ENCODE measurements at regions not wholly inside any gene's neighbourhood (a gene's known extent, or its start where the extent isn't known, plus 50 kb on each side); places are given as distances from the start of the nearest gene placed in this dataset.
"Not testable (repeated sequence)": the region's sequence is repeated elsewhere in the genome, so short reads cannot be mapped to it uniquely, and the experiment has no call there.

DNA sequence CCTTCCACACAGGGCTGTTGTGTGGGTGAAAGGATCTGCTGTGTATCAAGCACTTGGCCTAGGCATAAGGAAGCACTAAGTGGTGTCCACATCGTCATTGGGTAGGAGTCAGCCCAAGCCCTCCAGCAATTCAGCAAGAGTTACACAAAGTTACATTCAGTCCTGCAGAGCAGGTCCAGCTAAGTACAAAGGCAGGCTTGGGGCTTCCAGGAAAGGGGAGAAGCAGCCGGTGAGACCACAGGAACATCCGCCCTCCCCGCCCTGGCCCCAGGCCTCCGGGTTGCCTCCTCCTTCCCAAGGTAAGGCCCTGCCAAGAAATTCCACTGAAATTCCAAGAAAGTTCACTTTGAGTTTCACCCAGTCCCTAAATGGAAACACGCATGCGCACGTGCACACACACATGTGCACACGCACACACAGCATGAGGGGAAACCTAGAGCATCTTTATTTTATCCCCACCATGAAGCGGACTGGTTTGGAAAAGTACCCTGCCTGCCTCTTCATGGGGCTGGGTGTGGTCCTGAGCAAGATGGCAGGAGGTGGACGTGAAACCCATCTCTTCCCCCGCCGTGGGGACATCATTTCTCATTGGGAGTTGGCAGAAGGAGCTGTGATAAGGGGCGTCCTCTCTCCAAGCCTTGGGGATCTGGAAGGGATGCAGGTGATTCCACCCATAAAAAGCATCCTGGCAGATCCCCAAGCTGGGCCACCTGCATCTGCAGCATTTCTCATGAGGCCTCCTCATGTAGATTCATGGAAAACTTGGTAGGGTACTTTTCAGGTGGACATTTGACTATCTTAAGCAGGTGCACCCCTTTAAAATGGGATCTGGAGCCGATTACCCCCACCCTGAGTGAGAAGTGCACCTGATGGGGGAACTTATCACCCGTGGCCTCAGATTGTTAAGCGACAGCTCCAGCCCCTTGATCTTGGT is 69.1 kb upstream of the NANOS1 start:
- Histone ChIP-seq H3K27me3 (ENCODE audit: control insufficient read depth, insufficient read depth, low read length) (no peaks in the 10 kb centered on the region), H3K36me3 (ENCODE audit: control insufficient read depth, insufficient read depth, low read length) (no peaks in the 10 kb centered on the region), H3K27ac (ENCODE audit: low read depth, low read length) (no peak overlapping the region), H3K4me1 (ENCODE audit: control insufficient read depth, insufficient read depth, low read length) (peaks cover 13% of the 10 kb centered on the region), H3K4me3 (ENCODE audit: low read length) (no peak overlapping the region), H3K9ac (ENCODE audit: low read length) (no peak overlapping the region)

DNA sequence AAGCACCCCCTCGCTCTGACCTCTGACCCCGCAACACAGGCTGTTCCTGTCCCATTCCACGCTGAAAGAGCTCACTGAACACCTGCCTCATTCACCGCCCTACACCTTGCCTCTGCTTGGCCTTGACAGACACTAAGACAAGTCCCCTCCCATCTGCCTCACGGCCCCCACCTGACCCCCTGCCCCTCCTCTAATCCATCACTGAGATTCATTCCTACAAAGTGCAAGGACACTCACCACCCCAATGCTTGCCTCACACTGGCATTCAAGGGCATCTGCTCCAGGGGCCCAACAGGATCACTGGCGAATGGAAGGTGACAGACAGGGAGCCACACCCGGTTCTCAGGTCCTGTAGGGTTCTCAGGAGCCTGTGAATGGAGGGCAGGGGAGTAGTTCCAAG is 68.1 kb upstream of the NANOS1 start:
- no peak overlapping the region for H3K27ac ChIP-seq (ENCODE audit: low read depth, low read length)
- H3K4me1 ChIP-seq (ENCODE audit: control insufficient read depth, insufficient read depth, low read length): peaks cover 13% of the 10 kb centered on the region
- H3K9ac ChIP-seq (ENCODE audit: low read length): no peak overlapping the region
- H3K36me3 ChIP-seq (ENCODE audit: control insufficient read depth, insufficient read depth, low read length): no peaks in the 10 kb centered on the region
- H3K4me3 ChIP-seq (ENCODE audit: low read length): no peak overlapping the region
- H3K27me3 ChIP-seq (ENCODE audit: control insufficient read depth, insufficient read depth, low read length): no peaks in the 10 kb centered on the region

DNA sequence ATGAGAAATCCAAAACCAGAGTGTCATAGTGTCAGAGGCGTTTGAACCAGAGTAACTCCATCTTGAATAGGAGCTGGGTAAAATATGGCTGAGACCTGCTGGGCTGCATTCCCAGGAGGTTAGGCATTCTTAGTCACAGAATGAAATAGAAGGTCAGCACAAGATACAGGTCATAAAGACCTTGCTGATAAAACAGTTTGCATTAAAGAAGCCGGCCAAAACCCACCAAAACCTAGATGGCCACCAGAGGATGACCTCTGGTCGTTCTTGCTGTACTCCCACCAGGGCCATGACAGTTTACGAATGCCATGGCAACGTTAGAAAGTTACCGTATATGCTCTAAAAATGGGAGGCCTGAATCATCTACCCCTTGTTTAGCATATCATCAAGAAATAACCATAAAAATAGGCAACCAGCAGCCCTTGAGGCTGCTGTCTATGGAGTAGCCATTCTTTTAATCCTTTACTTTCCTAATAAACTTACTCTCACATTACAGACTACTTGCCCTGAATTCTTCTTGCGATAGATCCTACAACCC is 67.1 kb upstream of the NANOS1 start:
- H3K36me3 ChIP-seq (ENCODE audit: control insufficient read depth, insufficient read depth, low read length); H3K27me3 ChIP-seq (ENCODE audit: control insufficient read depth, insufficient read depth, low read length); H3K27ac ChIP-seq (ENCODE audit: low read depth, low read length): not testable (repeated sequence)

DNA sequence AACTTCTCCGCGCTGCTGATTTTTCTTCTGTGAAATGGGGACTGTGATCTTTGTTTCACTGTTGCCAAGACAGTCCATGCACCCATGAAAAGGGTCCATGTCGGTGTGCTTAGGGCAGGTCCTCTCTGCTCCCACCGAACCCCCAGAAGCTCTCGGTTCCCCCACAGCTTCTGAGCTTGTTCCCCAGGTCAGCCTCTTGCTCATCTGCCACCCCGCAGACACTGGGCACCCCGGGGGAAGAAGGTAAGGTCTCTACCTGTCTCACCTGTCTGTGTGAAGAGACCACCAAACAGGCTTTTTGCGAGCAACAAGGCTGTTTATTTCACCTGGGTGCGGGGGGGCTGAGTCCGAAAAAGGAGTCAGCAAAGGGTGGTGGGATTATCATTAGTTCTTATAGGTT is 66.2 kb upstream of the NANOS1 start:
- Histone ChIP-seq H3K36me3 (ENCODE audit: control insufficient read depth, insufficient read depth, low read length) (no peaks in the 10 kb centered on the region), H3K4me3 (ENCODE audit: low read length) (no peak overlapping the region), H3K27ac (ENCODE audit: low read depth, low read length) (no peak overlapping the region), H3K4me1 (ENCODE audit: control insufficient read depth, insufficient read depth, low read length) (peaks cover 13% of the 10 kb centered on the region), H3K27me3 (ENCODE audit: control insufficient read depth, insufficient read depth, low read length) (no peaks in the 10 kb centered on the region), H3K9ac (ENCODE audit: low read length) (no peak overlapping the region)

More for the DNA sequence above, 67.1 kb upstream of the NANOS1 start:
- not testable (repeated sequence) for H3K4me3 ChIP-seq (ENCODE audit: low read length); H3K9ac ChIP-seq (ENCODE audit: low read length)
- peaks cover 13% of the 10 kb centered on the region for H3K4me1 ChIP-seq (ENCODE audit: control insufficient read depth, insufficient read depth, low read length)

DNA sequence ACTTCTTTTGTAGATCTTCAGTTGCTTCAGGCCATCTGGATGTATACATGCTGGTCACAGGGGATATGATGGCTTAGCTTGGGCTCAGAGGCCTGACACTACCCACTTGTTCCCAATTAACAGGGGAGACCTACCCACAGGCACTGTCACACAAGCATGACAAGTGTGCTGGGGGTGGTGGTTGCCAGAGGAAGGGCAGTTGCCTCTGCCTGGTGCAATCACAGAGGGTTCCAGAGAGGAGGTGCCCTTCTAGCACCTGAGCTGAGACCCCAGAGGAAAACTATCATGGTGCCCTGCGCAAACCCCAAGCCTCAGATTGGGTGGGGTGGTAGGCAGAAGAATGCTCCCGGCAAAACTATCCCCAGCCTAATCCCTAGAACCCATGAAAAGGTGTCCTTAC is 65.6 kb upstream of the NANOS1 start:
- Histone ChIP-seq H3K9ac (ENCODE audit: low read length) (no peak overlapping the region), H3K36me3 (ENCODE audit: control insufficient read depth, insufficient read depth, low read length) (no peaks in the 10 kb centered on the region), H3K27me3 (ENCODE audit: control insufficient read depth, insufficient read depth, low read length) (no peaks in the 10 kb centered on the region), H3K4me3 (ENCODE audit: low read length) (no peak overlapping the region), H3K4me1 (ENCODE audit: control insufficient read depth, insufficient read depth, low read length) (peaks cover 13% of the 10 kb centered on the region), H3K27ac (ENCODE audit: low read depth, low read length) (no peak overlapping the region)

DNA sequence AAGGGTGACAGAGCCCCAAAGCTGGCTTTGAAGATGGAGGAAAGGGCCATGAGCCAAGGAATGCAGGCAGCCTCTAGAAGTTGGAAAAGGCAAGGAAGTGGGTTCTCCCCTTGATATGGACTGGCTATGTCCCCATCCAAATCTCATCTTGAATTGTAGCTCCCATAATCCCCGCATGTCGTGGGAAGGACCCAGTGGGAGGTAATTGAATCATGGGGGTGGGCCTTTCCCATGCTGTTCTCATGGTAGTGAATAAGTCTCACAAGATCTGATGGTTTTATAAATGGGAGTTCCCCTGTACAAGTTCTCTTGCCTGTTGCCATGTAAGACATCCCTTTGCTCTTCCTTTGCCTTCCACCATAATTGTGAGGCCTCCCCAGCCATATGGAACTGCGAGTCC is 65.0 kb upstream of the NANOS1 start:
- H3K4me3 ChIP-seq (ENCODE audit: low read length); H3K9ac ChIP-seq (ENCODE audit: low read length); H3K27me3 ChIP-seq (ENCODE audit: control insufficient read depth, insufficient read depth, low read length); H3K4me1 ChIP-seq (ENCODE audit: control insufficient read depth, insufficient read depth, low read length); H3K27ac ChIP-seq (ENCODE audit: low read depth, low read length); H3K36me3 ChIP-seq (ENCODE audit: control insufficient read depth, insufficient read depth, low read length): not testable (repeated sequence)

DNA sequence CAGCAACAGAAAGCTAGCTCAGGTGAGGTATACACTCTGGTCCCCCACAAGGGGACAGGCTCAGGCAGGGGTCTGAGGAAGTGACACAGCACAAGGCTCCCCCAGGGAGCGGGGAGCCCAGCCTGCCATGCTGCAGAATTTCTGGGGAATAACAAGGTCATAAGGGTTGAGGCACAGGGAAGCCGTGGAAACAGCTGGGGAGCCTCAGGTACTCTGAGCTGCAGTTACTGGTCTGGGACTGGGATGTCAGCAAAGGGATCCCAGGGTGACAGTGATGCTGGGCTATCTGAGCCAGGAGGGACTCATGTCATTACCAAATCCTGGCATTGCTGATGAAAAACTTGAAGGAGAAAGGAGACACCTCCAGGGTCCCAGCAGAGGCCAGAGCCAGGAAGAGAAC is 64.4 kb upstream of the NANOS1 start:
- Histone ChIP-seq H3K4me3 (ENCODE audit: low read length) (no peak overlapping the region), H3K4me1 (ENCODE audit: control insufficient read depth, insufficient read depth, low read length) (peaks cover 3% of the 10 kb centered on the region), H3K36me3 (ENCODE audit: control insufficient read depth, insufficient read depth, low read length) (no peaks in the 10 kb centered on the region), H3K27me3 (ENCODE audit: control insufficient read depth, insufficient read depth, low read length) (no peaks in the 10 kb centered on the region), H3K9ac (ENCODE audit: low read length) (no peak overlapping the region), H3K27ac (ENCODE audit: low read depth, low read length) (no peak overlapping the region)

DNA sequence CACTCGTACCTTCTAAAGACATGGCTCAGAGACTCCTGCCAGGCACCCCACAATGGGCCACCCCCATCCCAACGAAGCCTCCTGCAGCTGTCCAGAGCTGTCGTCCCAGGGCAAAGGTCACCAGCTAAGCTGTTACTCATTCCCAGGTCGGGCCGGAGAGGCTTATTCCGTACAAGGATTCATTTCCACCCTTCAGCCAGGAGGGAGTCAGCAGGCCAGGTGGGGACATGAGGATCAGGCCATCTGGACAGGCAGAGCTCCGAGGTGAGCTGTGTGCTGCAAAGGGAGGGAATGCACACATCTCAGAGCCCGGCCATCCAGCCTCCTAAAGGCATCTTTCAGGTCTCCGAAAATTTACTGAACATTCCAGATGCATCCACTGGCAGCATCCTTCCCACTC is 63.9 kb upstream of the NANOS1 start:
- Histone ChIP-seq H3K4me3 (ENCODE audit: low read length) (no peak overlapping the region), H3K9ac (ENCODE audit: low read length) (no peak overlapping the region), H3K27ac (ENCODE audit: low read depth, low read length) (no peak overlapping the region), H3K4me1 (ENCODE audit: control insufficient read depth, insufficient read depth, low read length) (no peaks in the 10 kb centered on the region), H3K36me3 (ENCODE audit: control insufficient read depth, insufficient read depth, low read length) (no peaks in the 10 kb centered on the region), H3K27me3 (ENCODE audit: control insufficient read depth, insufficient read depth, low read length) (no peaks in the 10 kb centered on the region)

DNA sequence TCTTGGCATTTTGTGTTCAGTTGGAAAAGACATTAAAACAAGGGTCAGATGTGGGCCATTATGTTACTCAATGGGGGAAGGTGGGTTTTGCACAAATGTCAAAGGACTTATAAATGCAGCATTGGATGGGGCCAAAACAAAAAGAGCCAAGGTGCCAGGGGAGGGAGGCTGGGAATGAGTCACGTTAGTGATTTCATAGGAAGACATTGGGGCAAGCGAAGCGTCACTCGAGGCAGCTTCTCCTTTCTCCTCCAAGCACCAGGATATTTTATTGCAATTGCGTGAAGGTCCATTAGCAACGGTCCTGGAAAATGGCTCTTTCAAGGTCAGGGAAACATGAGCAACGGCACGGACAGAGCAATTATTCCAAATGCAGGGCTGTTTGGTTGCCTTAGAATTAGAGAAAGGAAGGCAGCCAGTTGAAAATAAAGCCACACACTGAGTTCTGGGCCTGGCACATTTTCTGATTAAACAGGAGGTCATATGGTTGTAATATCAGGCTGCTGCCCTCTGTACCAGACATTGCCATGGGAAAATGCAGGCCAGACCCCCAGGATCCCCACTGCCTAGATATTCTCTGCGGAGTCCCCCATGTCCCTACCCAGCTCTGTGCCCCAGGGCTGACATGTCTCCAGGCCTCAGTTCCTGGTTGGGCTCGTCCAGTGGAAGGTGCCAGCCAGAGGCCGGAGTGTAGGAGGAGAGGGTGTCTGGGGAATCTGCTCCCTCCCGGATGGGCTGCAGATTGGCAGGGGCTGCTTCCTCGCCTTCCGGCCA is 63.3 kb upstream of the NANOS1 start:
- Histone ChIP-seq H3K27me3 (ENCODE audit: control insufficient read depth, insufficient read depth, low read length) (no peaks in the 10 kb centered on the region), H3K36me3 (ENCODE audit: control insufficient read depth, insufficient read depth, low read length) (no peaks in the 10 kb centered on the region), H3K9ac (ENCODE audit: low read length) (no peak overlapping the region), H3K4me3 (ENCODE audit: low read length) (no peak overlapping the region), H3K27ac (ENCODE audit: low read depth, low read length) (no peak overlapping the region), H3K4me1 (ENCODE audit: control insufficient read depth, insufficient read depth, low read length) (no peaks in the 10 kb centered on the region)

DNA sequence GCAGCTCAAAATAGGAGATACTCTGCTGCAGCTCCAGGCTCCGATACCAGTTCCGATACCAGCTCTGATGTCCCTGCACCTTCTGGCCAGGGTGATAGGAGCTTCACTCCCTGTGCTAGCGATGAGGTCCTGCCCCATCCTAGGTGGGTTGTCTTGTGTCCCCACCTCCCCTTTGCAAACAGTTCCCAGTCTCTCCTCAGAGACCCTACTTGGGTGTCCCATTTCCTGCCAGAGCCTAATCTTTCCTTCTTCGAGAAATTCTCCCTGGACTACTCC is 62.7 kb upstream of the NANOS1 start:
- Histone ChIP-seq H3K4me3 (ENCODE audit: low read length) (no peak overlapping the region), H3K27me3 (ENCODE audit: control insufficient read depth, insufficient read depth, low read length) (no peaks in the 10 kb centered on the region), H3K9ac (ENCODE audit: low read length) (no peak overlapping the region), H3K4me1 (ENCODE audit: control insufficient read depth, insufficient read depth, low read length) (no peaks in the 10 kb centered on the region), H3K36me3 (ENCODE audit: control insufficient read depth, insufficient read depth, low read length) (no peaks in the 10 kb centered on the region), H3K27ac (ENCODE audit: low read depth, low read length) (no peak overlapping the region)

DNA sequence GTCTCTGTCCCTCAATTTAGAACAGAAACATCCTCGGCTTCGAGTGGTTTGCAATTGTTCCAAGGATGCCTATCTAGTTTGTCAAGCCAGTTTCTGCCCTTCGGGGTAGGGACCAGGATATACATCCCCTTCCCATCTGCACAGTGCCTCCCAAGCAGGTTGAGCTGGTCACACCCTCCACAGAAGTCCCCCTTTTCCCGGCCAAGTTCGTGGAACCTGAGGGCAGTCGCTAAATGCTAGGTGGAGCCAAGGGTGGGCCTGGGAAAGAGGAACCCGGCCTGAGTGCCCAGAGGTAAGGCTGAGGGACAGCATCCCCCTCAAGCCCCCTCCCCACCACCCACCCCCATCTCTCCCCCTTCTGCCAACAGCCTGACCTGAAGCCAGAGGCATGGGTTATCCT is 62.4 kb upstream of the NANOS1 start:
- no peaks in the 10 kb centered on the region for H3K27me3 ChIP-seq (ENCODE audit: control insufficient read depth, insufficient read depth, low read length)
- no peaks in the 10 kb centered on the region for H3K36me3 ChIP-seq (ENCODE audit: control insufficient read depth, insufficient read depth, low read length)
- H3K4me3 ChIP-seq (ENCODE audit: low read length): no peak overlapping the region
- no peak overlapping the region for H3K9ac ChIP-seq (ENCODE audit: low read length)
- no peaks in the 10 kb centered on the region for H3K4me1 ChIP-seq (ENCODE audit: control insufficient read depth, insufficient read depth, low read length)
- no peak overlapping the region for H3K27ac ChIP-seq (ENCODE audit: low read depth, low read length)

DNA sequence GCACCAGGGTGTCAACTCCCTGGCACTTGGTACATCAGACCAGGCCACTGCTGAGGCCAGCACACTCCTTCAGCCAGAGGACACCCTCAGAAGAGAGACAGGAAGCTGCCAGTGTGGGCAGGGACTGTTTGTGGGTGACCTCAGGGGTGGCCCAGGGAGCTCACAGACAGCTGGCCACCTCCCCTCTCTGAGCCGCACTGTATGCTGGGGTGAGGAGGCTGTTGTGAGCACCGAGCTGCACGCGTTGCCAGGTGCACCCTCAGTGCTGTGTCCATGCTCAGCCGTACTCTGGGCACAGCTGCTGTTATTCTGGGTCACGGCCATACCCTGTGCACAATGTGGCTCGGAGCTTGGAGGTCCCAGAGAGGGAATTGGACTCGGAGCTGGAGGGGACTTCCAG is 61.5 kb upstream of the NANOS1 start:
- H3K36me3 ChIP-seq (ENCODE audit: control insufficient read depth, insufficient read depth, low read length): no peaks in the 10 kb centered on the region

More for the DNA sequence above, 61.5 kb upstream of the NANOS1 start:
- H3K27me3 ChIP-seq (ENCODE audit: control insufficient read depth, insufficient read depth, low read length): no peaks in the 10 kb centered on the region
- no peak overlapping the region for H3K4me3 ChIP-seq (ENCODE audit: low read length)
- no peak overlapping the region for H3K27ac ChIP-seq (ENCODE audit: low read depth, low read length)
- no peaks in the 10 kb centered on the region for H3K4me1 ChIP-seq (ENCODE audit: control insufficient read depth, insufficient read depth, low read length)
- no peak overlapping the region for H3K9ac ChIP-seq (ENCODE audit: low read length)

Measured in rectal smooth muscle tissue (tissue), 1 donor.